GM20000 (cell line): ENCODE measurements at regions not wholly inside any gene's neighbourhood (a gene's known extent, or its start where the extent isn't known, plus 50 kb on each side); places are given as distances from the start of the nearest gene placed in this dataset.

Experiments
- DNase-seq: peaks from one replicate; pipeline ENCODE4 v3.0.0; 2012; ENCODE audit warnings: low spot score
- CTCF ChIP-seq: IDR thresholded peaks from 2 replicates; pipeline ENCODE4 v1.5.1; 2012; ENCODE audit warnings: mild to moderate bottlenecking, control low read depth; ENCODE audit errors: extremely low read depth, missing control alignments

- TF ChIP-seq CTCF = no peak
- DNase-seq = no peak
Measured at GRCh38 chr1:88210103-88210787, 473.8 kb upstream of the PKN2 start.

GRCh38 chr1:88216441-88216840 is 467.6 kb upstream of the PKN2 start:
- no peak for DNase-seq
- no peak for TF ChIP-seq CTCF

- no peak for DNase-seq
- TF ChIP-seq CTCF = no peak
Measured at GRCh38 chr1:88217386-88217785, 466.7 kb upstream of the PKN2 start.

- DNase-seq = no peak
- TF ChIP-seq CTCF = no peak
Measured at GRCh38 chr1:88219521-88219920, 464.6 kb upstream of the PKN2 start.

DNA sequence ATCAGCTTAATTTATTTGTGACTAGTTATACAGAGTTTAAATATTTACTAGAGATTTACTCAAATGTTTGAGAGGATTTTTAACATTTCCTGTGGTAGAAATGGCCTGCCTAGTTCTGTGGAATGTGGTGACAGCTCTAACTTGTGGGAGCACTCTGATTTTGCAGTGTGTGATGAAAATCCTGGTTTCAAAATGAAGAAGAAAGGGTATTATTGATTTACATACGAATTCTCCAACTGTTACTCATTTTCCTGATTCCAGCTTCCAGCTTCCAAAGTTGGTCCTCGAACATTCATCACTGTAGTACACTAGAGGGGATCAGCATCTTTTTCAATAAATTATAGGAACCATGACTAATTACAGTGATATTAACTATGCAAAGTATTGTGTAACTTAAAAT is 462.7 kb upstream of the PKN2 start:
- no peak for DNase-seq
- no peak for TF ChIP-seq CTCF

- no peak for DNase-seq
- TF ChIP-seq CTCF = no peak
Measured at GRCh38 chr1:88224906-88225305, 459.2 kb upstream of the PKN2 start.

GRCh38 chr1:88228114-88228513 is 456.0 kb upstream of the PKN2 start:
- TF ChIP-seq CTCF = no peak

More at GRCh38 chr1:88228114-88228513, 456.0 kb upstream of the PKN2 start:
- no peak for DNase-seq
